GM19193 (cell line): ENCODE measurements at regions not wholly inside any gene's neighbourhood (a gene's known extent, or its start where the extent isn't known, plus 50 kb on each side); places are given as distances from the start of the nearest gene placed in this dataset.

Source experiments
- POLR2A ChIP-seq: IDR thresholded peaks from 4 replicates; pipeline ENCODE4 v1.6.1; 2011; ENCODE audit not compliant: insufficient read depth, insufficient read length; ENCODE audit errors: extremely low read depth

DNA sequence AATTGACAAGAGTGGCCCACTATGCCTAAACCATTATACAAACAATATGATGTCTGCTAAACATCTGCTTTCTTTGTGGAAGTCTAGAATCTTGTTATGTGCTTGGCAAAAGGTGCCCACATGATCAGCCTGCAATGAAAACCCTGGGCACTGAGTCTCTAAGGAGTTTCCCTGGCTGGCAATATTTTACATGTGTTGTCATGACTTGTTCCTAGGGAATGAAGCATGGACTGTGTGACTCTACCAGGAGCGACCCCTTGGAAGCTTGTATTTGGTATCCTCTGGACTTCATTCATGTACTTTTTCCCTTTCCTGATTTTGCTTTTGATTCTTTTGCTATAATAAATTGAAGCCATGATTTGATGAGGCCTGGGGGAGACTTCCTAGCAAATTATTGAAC lies 324.9 kb downstream of the HHIPL2 start:
- no peak for TF ChIP-seq POLR2A

DNA sequence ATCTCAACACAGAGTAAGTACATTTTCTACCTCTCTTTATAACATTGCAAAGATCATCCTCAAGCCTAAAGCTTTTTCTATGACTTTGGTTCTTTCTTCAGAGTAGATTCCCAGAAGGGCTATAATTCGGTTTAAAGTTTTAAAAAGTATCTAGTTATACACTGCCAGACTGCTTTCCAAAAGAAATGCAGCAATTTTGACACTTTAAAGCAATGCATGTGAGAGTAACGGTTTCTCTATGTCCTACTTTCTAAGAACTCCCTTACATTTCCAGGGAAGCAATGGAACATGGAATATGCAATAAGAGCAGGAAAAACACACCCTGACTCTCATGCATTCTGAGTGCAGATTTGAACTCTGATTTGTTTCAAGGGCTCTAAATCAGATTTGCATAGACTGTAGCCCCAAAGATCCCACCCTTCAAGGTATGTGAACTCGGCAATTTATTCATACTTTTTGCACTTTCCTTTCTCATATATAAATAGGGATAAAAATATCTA lies 331.6 kb downstream of the HHIPL2 start:
- TF ChIP-seq POLR2A: no peak

DNA sequence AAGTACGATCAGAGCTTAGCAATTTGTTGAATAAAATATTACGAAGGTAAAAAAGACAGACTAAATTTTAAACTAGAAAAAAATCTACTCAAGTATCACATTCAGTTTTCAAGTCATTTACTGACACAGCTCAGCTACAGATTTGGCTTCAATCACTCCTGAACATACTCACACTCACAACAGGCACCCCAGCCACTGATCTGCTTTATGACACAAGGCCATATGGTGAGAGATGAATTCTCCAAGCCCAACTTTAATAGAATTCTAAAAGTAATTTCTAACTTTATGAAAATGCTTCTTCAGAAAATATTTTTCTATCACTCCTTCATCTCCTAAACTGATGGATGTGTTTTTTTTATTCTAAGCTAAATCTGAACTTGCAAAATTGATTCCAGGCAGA lies 337.1 kb downstream of the HHIPL2 start:
- TF ChIP-seq POLR2A: no peak

DNA sequence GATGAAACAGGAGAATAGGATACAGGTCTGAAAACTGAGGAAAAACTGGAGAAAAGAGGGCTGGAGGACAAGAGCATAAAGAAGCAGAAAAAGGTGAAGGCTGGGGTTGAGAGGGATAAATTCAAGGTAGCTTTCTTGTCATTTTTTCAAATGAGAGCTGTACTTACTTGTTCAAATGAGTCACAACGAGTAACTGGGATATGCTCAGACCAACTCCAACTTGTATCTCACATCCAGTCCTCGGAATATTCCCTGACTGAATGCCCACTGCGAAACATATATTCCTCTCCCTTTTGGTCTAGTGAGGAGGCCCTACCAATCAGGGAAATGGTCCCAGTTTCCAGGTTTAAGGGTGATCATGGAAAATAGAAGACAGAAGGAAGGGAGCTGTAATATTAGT lies 343.4 kb downstream of the HHIPL2 start:
- TF ChIP-seq POLR2A: no peak

DNA sequence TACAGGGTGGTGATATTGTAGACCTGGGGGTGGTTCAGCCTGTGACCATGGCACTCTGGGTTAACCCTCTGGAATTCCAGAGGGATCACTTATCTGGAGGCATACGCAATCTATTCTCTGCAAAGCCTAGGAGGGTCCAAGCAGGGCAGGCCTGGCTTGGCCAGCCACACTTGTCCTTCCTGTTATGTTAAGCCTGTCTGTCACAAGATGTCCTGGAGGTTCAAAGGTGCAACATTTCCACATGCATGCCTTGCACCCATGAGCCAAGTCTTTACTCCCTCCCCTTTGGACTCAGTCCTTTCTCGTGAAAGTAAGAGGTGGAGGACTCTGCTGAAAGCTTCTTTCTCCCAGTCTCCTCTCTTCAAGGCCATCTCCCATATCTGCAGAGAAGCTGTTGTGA lies 345.1 kb downstream of the HHIPL2 start:
- TF ChIP-seq POLR2A: no peak

DNA sequence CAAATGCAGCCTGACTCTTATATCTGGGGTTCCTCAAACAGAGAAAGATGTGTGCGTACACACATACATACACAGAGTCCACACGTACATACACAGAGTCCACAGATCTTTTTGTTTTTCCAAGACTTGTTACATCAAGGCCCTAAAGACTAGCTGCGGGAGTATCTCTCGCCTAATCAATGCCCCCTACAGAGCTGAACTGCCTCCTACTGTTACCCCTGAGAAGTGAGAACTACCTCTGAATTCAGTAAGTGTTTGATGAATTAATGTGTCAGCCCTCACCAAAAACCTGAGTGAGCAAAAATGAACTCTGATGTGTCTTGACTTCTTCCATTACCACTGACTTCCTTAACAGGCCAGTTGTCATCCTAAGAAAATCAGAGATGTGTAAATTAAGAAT lies 351.2 kb downstream of the HHIPL2 start:
- no peak for TF ChIP-seq POLR2A

DNA sequence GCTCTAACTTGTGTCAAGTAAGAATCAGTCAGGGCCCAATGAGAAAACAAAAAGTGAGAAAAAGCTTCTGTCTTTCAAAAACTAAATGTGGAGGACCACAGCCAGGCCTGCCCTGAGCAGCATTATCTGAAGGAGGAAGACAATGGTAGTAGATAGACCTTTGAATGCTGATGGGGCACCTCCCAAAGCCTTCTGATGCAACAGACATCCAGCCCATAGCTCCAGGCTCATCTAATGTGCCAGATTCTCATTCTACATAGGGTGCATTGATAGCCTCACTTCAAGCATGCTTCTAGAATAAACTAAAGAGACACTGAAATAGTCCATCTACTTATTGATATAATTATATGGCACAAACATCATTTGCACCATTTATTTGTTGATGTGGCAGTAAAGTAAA lies 351.6 kb downstream of the HHIPL2 start:
- TF ChIP-seq POLR2A: no peak

DNA sequence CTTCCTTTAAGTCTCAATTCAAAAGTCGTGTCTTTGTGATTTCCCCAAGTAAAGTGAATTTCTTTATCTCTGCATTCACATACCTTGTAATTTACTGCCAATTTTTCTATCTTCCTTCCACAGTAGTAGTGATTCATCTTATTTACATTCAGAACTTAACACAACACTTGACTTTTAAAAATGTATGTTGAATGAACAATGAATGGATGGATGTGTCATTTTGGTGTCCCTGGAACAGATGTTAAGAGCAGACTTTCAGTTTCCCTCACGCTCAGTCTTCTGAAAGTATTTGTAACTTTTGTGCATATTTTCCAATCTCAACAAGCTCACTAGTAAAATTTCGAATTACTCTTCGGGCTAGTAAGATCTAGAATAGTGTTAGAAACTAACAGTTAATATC lies 352.0 kb downstream of the HHIPL2 start:
- TF ChIP-seq POLR2A: no peak

DNA sequence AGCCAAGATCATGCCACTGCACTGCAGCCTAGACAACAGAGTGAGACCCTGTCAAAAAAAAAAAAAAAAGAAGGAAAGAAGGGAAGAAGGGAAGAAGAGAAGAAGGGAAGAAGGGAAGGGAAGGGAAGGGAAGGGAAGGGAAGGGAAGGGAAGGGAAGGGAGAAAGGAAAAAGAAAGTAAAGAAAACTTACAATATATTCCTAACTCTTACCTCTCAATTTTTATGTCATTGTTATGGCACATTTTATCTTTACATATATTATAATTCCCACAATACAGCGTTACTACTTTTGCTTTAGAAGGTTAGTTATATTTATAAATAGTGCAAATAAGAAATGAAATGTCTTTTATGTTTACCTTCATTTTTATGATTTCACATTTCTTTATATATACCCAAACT lies 358.7 kb downstream of the HHIPL2 start:
- no peak for TF ChIP-seq POLR2A

DNA sequence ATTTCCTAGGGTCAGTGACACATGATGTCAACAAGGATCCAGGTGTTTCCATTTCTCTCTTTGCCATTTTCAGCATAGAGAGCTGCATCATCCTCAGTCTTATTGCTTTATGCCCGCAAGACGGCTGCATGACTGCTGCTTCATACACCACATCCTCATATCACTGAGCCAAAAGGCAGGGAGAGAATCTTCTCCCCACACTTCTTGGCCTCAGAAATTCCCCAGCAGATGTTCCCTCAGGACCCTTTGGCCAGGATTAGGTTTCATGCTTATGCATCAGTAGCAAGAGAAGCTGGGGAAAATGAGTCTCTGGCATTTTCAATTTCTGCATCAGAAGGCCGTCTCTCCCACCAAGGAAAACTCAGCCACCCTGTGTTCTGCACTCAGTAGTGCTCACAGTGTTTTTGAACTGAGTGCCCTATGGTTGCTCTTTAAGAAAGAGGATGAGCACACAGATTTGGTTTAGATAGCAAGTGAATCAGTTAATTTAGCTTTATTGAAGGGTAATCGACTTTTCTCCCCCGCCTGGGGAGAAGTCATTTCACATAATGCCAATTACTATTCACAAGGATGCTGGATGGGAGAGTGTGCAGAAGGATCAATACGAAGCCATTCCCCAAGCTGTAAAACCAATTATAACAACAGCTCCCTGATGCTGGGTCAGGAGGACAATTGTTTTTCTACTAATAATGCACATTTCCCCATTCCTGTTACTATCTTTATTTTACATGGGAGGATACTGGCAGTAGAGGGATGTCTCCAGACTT lies 360.2 kb downstream of the HHIPL2 start:
- TF ChIP-seq POLR2A: no peak

DNA sequence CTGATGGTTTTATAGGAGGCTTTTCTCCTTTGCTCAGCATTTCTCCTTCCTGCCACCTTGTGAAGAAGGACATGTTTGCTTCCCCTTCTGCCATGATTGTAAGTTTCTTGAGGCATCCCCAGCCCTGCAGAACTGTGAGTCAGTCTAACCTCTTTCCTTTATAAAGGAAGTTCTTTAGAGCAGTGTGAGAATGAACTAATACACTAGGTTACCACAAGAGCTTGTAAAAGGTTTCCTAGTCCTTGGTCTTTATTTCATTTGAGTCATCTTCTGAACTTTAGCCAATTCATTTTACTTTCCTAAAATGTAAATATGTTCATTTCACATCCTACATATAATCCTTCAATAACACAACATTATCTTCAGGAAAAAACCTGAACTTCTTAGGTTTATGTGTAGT lies 365.3 kb downstream of the HHIPL2 start:
- no peak for TF ChIP-seq POLR2A

DNA sequence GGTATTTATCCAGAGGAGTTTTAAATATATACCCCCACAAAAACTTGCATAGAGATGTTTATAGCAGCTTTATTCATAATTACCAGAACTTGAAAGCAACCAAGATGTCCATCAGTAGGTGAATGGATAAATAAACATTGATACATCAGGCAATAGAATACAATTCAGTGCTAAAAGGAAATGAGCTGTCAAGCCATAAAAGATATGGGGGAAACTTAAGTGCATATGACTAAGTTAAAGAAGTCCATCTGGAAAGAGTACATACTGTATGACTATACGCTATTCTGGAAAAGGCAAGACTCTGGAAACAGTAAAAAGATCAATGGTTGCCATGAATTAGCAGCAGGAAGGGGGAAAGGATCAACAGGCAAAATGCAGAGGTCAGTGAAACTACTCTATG lies 366.7 kb downstream of the HHIPL2 start:
- no peak for TF ChIP-seq POLR2A

DNA sequence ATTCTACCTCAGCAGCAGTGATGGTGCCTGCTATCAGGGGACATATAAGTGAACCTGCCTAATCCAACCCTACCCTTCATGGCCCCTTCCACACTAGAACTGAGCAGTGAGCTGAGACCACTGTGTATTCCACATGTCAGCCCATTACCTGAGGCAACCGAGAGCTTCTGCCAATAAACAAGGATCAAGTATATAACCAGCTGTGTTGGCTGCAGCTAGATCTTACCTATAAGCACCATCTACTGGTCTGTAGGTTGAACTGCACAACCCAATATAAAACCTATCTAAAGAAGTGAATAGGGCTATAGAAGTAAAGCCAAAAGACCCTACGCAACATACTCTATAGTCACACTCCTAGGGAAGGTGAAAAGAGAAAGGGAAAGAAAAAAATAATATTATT lies 376.9 kb downstream of the HHIPL2 start:
- no peak for TF ChIP-seq POLR2A

DNA sequence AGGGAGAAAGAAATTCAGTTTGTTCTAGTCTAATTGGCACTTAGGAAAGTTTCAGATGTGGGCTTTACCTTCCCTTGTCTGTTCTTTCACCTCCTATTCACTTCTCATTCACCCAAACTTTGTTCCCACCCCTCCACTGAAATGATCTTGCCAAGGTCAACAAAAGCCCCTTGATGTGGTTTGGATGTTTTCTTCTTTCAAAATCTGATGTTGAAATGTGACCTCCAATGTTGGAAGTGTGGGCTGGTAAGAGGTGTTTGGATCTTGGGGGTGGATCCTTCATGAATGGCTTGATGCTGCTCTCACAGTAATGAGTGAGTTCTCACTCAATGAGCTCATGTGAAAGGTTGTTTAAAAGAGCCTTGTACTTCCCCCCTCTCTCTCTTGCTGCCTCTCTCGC lies 379.3 kb downstream of the HHIPL2 start:
- no peak for TF ChIP-seq POLR2A

DNA sequence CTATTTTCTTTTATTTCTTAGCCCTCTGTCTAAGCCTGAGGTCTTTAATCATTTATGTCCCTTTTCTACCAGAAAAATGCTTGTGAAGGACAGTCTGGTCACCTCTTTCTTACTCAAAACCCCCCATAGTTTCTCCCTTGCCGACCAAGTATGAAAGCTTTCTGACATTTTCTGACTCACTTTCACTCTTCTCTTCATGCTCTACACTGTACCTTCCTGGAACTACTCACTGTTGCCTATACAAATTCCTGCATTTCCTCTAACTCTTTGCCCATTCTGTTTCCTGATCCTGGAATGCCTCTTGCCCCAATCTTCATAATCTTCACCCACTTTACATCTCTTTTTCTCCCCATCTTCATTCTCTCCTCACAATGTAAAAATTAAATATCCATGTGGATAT lies 380.0 kb downstream of the HHIPL2 start:
- no peak for TF ChIP-seq POLR2A

DNA sequence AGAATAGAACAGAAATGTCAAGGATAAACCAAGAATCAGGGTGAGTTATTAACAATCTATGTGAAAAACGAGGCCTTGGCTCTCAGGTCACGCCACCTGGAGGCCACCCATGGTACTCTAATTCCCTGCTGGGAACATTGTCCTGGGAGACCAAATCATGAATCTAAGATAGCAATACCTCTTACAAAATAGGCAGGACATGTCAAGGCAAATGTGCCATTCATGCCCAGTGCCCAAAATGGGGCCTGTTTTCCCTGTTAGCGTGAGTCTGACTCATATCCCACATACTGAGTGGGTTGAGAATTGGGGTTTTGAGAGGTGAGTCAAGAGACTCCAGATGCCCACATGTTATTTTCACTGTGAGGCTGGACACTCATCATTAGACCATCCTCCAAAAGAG lies 380.8 kb downstream of the HHIPL2 start:
- TF ChIP-seq POLR2A: no peak

DNA sequence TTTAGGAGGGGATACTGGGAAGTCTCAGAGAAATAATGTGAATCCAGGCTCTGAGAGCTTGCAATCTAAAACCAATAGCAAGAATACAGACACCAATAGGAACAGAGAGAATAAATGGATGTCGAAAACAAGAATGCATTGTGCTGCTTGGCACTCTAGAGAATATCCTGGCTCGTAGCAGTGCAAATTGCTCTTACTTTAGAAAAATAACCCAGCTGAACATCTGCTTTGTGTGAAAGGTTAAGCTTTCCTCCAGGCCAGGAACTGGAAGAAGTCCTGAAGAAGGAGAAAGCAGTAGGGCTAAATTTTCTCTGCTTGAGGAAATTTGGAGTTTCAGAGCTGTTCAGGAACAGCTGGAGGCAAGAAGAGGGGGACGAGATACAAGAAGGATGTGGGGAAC lies 382.3 kb downstream of the HHIPL2 start:
- TF ChIP-seq POLR2A: no peak

DNA sequence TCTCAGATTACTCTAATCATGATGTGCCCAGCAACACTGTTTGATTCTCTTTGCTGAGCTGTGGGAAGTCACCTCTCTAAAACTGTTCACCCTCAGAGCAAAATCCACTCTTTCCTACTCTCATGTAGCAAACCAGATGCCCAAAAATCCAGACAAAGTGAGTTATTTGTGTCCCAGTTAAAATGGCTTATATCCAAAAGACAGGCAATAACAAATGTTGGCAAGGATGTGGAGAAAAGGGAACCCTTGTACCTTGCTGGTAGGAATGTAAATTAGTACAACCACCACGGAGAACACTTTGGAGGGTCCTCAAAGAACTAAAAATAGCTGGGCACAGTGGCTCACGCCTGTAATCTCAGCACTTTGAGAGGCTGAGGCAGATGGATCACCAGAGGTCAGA lies 384.0 kb downstream of the HHIPL2 start:
- no peak for TF ChIP-seq POLR2A

DNA sequence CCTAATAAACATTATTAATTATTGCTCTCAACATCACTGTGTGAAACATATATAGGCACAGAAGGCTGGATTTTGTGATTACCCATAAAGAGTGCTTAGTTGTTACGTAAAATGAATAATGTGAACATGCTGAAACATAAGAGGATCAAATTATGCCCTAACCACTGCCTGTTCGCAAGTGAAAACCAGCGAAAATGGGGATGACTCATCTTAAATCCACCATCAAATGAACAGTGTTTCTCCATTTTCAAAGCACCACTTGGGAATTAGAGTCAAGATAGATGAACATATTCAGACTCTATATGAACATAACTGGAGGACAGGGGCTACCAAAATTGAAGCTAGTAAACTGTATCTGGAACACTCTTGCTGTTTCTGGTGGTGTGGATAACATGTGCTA lies 386.2 kb downstream of the HHIPL2 start:
- TF ChIP-seq POLR2A: no peak
